ENCODE measurements at regions not wholly inside any gene's neighbourhood (a gene's known extent, or its start where the extent isn't known, plus 50 kb on each side); places are given as distances from the start of the nearest gene placed in this dataset.
"Not testable (repeated sequence)": the region's sequence is repeated elsewhere in the genome, so short reads cannot be mapped to it uniquely, and the experiment has no call there.

DNA sequence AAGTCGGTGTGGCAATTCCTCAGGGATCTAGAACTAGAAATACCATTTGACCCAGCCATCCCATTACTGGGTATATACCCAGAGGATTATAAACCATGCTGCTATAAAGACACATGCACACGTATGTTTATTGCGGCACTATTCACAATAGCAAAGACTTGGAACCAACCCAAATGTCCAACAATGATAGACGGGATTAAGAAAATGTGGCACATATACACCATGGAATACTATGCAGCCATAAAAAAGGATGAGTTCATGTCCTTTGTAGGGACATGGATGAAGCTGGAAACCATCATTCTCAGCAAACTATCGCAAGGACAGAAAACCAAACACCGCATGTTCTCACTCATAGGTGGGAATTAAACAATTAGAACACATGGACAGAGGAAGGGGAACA is 80.6 kb upstream of the ST3GAL5 start:
- DNase-seq = not testable (repeated sequence)

DNA sequence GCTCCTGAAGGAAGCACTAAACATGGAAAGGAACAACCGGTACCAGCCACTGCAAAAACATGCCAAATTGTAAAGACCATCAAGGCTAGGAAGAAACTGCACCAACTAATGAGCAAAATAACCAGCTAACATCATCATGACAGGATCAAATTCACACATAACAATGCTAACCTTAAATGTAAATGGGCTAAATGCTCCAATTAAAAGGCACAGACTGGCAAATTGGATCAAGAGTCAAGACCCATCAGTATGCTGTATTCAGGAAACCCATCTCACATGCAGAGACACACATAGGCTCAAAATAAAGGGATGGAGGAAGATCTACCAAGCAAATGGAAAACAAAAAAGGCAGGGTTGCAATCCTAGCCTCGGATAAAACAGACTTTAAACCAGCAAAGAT is 77.0 kb upstream of the ST3GAL5 start:
- not testable (repeated sequence) for DNase-seq

DNA sequence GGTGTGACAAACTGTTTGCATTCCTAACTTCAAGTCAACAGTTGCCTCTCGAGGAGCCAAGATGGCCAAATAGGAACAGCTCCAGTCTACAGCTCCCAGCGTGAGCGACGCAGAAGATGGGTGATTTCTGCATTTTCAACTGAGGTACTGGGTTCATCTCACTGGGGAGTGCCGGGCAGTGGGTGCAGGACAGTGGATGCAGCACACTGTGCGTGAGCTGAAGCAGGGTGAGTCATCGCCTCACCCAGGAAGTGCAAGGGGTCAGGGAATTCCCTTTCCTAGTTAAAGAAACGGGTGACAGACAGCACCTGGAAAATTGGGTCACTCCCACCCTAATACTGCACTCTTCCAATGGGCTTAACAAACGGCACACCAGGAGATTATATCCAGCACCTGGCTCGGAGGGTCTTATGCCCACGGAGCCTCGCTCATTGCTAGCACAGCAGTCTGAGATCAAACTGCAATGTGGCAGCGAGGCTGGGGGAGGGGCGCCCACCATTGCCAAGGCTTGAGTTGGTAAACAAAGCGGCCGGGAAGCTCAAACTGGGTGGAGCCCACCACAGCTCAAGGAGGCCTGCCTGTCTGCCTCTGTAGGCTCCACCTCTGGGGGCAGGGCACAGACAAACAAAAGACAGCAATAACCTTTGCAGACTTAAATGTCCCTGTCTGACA is 75.1 kb upstream of the ST3GAL5 start:
- DNase-seq = not testable (repeated sequence)

DNA sequence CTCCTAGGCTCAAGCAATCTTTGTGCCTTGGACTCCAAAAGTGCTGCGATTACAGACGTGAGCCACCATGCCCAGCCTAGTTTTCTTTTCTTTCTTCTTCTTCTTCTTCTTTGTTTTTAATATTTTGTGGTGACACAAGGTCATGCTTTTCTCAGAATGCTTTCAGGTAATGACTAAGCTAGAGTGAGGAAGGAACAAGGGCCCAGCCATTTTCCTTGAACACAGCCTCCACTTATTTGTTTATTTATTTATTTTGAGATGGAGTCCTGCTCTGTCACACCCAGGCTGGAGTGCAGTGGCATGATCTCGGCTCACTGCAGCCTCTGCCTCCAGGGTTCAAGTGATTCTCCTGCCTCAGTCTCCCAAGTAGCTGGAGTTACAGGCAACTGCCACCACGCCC is 74.3 kb upstream of the ST3GAL5 start:
- no peak for DNase-seq

DNA sequence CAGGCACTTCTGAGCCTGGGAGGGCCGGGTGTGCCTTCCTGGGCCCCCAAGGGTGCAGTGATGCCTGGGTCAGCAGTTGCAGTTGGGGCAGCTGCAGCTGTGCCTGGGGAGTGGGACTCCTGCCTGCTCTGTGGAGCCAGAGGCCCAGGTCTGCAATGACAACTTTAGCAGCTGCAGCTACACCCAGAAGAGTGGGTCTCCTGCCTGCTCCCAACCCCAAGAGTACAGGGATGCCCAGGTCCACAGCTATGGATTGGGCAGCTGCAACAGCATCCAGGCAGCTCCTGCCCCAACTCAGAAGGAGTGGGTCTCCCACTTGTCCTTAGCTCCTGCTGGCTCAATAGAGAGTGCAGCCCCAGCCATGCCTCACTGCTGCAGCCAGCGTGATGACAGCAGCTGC is 73.0 kb upstream of the ST3GAL5 start:
- no peak for DNase-seq

DNA sequence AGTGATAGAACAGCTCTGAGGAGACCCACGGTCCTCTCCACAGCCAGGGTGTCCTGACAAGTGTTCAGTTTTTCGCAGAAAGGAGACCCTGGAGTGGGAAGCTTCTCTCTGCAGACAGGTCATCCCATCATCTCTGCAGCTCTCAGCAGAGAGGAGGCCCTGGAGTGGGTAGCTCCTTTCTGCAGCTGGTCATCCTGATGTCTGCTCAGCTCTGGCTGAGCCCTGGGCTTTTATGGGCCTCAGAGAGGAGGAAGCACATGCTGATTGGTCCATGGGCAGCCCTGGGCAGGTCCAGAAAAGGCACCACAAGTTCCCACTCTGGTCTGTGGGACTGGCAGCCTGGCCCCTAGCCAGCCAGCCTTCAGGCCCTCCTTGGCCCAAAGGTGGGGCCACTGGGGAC is 72.3 kb upstream of the ST3GAL5 start:
- no peak for DNase-seq

DNA sequence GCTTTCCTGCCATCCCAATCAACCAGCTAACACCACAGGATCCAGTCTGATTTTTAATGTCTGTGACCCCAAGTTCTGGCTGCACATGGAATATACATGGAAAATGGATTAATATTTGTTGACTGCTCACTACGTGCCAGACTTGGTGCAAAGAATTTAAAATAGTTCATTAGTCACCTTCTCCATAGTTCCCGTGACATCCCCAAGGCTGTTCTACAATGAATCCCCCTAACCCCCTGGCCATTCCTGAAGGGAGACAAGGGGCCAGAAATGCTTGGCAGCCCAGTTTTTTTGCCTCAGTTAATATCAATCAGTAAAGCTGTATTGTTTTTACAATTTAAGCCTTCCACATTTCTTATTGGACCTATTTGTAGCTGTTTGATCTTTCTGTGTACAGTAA is 71.0 kb upstream of the ST3GAL5 start:
- no peak for DNase-seq

DNA sequence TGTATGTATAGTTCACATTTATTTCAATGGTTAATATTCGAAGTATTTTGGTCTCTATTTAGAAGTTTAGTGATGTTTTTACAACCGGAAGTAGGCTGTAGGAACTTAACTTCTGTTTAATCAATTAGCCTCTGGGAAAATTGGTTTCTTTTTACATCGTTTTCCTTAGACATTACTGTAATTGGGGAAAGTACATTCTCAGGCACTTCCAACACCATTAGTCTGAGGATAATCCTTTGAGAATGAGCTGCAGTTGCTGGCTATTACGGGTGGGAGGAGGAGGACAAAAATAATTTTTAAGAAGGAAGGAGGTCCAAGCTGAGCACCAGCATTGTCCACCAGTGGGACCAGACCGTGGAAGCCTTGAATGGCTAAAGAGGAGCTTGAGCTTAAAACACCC is 70.4 kb upstream of the ST3GAL5 start:
- DNase-seq = no peak

DNA sequence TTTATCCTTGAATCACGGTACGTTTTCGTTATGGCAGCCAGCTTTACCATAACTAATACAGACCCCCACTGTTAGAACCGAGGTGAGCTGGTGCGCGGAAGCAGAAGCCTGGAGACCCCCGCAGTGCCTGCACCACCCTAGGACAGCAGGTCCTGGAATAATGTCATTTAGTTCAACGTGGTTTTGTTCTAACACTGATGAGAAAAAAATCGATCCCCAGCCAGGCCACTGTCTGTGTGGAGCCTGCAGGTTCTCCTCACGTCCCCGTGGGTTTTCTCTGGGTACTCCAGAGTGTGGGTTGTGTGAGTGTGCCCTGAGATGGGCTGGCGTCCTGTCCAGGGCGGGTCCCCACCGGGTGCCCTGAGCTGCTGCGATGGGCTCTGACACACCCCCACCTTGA is 69.9 kb upstream of the ST3GAL5 start:
- no peak for DNase-seq

DNA sequence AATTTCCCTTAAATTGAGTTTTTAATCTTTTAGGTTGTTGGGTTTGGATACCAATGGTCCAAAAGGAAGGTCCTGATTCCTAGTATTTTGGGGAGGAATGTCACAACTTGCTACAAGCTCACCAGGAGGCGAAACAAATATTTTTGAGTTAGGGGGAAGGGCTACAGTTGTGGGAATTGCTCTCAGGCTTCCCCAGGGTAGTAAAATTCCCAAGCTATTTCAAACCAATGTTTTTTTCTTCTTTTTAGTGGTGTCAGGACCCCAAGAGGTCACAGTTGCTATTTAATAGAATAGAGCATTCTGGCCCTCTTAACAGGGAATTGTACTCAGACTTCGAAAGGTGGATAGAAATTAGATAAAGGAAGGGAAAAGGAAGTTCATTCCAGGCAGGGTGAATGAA is 68.5 kb upstream of the ST3GAL5 start:
- DNase-seq = no peak

DNA sequence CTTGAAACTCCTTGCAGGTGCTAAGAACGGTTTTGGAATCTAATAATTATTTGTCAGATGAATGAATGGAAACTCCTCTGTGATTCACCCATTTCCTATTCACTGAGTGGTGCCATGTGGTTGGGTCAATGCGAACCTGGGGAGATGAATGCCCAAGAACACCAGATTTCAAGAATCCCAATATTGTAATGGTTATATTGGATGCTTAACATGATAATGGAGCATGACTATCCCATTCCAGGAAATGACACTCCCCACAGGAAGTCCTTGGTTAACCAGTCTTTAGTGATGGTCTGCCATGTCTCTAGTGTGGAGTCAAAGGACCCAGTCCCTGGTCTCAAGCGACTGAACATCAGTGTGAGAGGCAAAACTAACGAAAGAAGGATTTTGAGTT is 67.9 kb upstream of the ST3GAL5 start:
- no peak for DNase-seq

DNA sequence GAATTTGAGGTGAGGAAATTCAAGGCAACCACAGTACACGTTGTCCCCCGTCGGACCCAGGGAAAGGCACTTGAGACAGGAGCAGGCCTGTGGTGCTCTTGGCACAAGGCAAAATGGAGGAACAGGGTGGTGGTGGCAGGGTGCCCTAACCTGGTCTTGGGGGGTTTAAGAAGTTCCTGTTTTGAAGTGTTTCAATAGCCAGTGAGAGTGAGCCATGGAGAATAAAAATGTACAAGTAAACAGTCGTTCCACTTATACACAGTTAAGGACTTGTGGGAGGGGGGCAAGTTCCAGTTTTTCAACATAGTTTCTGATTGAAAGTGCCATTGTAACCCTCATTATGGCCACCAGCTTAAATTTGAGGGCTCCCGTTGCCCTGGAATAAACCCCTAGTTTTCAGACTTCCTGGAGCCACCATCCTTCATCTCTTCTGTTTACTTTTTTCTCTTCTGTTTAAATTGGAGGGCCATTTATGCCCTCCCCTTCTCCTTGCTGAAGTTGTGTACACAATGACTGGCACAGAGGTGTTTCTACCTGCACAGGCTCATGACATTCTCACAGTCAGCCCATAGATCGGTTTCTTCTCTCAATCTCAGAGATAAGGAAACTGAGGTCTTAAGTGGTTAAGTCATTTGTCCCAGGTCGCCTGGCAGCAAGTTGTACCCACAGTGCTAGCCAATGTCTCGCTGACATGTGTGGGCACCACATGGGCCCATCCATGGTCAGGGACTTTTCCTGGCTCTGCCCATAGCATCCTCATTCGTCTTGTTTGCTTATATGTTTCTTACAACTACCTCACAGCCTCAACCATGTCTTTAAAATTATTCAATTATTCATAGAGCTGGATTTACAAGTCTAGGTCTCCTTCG is 66.0 kb upstream of the ST3GAL5 start:
- no peak for DNase-seq

DNA sequence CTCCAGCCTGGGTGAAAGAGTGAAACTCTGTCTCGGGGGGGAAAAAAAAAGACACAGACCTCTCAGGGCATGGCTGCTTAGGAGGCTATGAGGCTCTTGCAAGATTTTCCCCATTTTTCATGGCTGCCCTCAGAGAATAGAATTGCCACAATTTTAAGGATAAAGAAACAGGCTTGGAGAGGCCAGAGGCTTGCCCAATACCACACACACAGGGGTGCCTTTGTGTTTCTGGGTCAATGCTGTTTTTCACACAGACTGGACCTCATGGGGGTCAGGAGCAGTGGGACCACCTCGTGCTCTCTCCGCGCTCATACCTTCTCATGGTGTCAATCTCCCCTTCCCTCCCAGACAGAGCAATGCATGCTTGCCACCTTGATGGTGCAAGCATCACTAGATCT is 65.4 kb upstream of the ST3GAL5 start:
- no peak for DNase-seq

DNA sequence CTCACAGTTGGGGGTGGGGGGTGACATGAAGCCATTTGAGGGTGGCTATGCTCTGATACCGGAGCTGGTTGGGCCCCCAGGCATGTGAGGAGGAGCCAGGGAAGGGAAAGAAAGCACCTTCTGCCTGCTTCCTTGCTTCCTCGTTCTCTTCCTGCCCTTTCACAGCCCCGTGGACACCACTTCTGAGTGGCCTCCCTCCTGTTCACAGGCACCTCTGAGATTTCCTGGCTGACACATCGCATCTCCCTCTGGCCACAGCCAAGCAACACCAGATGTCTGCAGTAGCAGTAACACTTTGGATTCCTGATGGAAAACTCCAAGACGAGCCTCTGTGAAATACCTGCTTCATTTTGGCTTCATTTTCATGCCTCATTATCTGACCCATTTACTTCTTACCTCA is 64.7 kb upstream of the ST3GAL5 start:
- DNase-seq = no peak

DNA sequence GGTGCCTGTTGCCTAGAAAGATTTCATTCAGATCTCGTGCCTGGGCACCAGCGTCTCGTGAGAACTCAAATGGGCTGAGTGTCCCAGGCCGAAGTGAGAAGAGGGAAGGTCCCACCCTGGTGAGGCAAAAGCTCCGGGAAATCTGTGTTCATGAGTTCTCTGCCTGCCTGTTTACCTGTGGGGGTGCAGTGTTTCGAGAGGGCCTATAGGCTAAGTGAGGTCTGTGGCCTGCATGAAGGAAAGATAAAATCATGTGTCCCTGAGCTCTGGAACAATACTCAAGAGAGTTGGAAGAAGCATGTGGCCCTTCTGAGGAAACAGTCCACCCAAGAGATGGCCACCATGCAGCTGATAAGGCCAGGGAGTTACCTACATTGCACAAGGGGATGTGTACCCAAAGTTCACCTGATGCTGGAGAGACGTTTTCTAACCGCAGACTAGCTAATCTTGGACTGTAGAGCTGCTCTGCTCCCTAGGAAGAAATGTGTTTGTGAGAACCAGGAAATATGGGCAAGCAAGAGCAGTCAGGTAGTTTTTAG is 63.5 kb upstream of the ST3GAL5 start:
- no peak for DNase-seq

DNA sequence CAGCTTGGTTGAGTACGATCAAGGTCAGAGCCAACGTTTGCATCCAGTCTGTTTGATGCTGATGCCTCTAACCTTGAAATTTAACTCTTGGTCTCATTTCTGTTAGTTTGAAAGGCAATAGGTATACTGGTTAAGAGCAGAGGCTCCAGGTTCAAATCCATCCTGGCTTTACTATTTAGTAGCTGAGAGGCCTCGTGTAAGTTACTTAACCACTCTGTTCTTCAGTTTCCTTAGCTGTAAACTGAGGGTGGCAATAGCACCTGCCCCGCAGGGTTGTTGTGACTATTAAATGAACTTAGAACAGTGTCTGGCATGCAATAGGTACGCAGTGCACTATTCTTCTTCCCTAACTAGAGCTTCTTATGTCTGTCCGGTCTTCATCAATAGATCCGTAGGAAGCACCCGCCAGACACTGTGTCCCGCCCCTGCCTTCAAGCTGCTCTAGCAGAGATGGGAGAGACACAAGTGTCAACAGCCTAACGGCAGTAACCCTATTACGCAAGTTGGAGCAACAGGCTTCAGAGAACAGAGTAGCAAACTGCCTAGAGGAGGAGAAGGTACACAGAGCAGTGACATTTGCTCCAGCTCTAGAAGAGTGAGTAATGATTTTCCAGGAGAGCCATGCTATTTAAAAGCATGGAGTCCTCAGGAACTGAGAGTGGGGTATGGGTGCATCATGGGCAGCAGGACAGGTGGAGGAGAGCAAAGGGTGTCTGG is 62.7 kb upstream of the ST3GAL5 start:
- DNase-seq = no peak

DNA sequence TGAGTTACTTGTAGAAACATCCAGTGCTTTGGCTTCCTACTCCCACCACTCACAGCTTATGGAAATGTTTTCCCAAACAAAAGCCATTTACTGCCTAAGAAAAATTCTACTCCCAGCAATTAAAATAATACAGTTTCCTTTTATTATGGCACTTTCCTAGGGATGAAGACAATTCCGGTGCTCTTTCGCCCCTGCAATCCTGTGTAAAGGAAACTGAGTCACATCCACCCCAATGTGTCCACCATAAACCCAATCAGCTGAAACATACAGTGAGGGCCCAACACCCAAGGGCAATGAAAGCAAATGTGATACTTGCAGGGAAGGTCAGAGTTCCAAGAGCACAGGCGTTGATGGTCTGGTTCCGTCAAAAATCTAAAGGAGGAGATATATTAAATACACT is 62.0 kb upstream of the ST3GAL5 start:
- DNase-seq = no peak

DNA sequence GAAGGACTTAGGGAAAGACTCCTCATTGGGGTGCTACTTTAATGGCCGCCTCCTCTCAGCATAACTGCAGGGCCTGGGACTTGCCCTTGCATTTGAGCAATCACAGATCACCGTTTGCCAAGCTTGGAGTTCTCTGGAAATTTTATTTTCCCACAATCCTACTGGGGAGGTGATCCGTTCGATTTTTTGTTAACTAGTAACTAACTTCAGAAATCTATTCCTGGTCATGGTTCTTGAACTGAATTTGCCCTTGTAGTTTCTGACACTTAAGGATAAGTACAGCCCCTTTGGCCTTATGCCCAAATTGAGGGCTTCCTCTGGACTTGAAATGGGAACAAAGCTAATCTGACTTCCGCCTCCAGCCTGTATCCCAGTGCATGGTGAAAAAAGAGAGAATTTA is 60.5 kb upstream of the ST3GAL5 start:
- DNase-seq = peak in 1 of 56 donors; percentile 9

DNA sequence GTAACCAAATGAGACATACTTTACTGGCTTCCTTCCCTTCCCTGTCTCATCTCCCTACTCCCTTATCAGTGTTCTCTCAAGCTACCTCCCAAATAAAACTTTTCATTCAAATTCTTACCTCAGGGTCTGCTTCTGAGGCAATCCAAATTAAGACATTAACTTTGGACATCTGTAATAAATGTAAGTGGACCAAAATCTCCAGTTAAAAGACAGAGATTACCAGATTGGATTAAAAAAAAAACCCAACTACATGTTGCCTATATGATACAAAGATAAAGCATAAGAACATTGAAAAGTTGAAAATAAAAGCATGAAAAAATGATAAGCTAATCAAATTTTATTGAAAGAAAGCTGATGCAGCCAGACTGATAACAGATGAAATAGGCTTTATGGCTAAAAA is 58.8 kb upstream of the ST3GAL5 start:
- DNase-seq = no peak

DNA sequence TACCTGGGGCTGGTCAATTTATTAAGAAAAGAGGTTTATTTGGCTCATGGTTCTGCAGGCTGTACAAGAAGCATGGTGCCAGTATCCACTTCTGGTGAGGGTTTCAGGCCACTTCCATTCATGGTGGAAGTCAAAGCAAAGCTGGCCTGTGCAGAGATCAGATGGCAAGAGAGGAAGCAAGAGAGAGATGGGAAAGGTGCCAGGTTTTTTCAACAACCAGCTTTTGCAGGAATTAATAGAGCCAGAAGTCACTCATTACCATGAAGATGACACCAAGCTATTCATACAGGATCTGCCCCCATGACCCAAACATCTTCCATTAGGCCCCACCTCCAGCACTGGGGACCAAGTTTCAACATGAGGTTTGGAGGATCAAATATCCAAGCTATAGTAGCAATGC is 56.8 kb upstream of the ST3GAL5 start:
- no peak for DNase-seq

DNA sequence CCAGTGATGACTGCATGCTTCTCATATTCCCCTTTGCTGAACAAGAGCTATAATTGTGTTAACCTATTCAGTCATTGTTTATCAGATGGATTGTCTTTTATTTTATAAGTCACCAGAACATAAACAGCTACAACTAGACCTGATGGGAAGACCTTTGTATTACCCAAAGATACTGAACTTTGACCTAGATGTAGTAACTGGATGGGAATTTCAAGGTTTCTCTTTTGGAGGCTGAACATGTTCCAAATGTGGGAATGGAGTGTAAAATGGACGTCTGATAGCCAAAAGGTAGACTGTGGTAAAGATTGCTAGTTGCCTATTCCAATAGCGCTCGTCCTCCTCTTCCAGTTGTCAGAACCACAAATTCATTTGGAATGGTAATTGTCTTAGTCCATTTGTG is 56.4 kb upstream of the ST3GAL5 start:
- no peak for DNase-seq

DNA sequence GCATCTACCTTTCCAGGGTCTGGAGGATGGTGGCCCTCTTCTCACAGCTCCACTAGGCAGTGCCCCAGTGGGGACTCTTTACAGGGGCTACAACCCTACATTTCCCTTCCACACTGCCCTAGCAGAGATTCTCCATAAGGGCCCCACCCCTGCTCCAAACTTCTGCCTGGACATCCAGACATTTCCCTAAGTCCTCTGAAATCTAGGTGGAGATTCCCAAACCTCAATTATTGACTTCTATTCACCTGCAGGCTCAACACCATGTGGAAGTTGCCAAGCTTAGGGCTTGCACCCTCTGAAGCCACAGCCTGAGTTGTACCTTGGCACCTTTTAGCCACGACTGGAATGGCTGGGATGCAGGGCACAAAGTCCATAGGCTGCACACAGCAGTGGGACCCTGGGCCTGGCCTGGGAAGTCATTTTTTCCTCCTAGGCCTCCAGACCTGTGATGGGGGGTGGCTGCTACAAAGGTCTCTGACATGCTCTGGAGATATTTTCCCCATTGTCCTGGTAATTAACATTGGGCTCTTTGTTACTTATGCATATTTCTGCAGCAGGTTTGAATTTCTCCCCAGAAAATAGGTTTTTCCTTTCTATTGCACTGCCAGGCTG is 53.7 kb upstream of the ST3GAL5 start:
- no peak for DNase-seq
